Glomerular endothelial cell (primary cell): ENCODE measurements at regions not wholly inside any gene's neighbourhood (a gene's known extent, or its start where the extent isn't known, plus 50 kb on each side); places are given as distances from the start of the nearest gene placed in this dataset.

ENCODE experiments used
- DNase-seq: peaks from one replicate; pipeline ENCODE4 v3.0.0-alpha.2; 2011; ENCODE audit warnings: low read depth, low spot score; ENCODE audit errors: extremely low read depth

DNA sequence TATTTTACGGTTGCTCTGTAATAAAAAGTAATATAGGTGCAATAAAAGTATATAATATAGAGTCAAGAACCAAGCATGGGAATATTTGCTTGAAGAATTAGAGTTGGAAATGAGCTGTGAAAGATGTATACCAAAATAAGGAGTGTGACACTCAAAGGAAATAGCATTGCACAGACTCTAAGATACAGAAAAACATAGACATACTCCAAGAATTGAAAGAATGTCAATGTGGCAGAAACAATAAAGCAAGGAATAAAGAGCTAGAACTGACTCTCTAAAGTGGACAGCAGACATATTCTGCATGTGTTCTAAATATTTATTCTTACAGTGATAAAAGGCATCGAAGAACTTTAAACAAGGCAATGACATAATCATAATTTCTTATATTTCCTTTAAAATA is 561.1 kb upstream of the SETBP1 start:
- no peak for DNase-seq

DNA sequence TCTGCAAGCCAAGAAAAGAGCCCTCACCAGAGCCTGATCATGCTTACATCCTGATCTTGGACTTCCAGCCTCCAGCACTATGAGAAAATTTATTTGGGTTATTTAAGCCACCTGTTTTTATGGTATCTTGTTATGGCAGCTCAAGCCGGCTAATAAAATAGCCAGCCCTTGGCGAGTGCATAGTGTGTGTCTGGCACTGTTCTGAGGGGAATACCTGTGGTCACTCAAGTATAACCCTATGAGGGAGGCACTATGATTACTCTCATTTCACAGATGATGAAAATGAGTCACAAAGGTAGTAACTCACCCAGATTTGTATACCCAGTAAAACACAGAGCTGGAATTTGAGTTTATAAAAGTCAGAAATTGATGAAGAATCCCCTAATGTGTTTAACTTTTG is 556.9 kb upstream of the SETBP1 start:
- DNase-seq = no peak

DNA sequence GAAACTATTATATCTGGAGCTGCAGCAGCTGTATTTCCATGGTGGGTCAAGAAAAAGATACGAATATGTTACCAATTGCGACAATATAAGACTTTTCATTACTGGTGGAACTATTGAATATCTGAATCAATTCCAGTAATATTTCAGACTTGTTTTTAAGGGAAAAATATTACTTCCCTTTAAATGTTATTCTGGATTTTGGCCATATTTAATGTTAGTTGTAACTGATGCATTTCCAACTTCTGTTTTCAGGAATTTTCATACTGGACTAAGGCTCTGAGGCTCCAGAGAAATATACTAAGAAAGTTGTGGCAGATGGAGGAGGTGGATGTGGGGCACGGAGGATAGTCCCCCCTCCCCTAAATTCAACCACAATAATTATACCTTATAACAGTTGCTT is 555.2 kb upstream of the SETBP1 start:
- DNase-seq = no peak

DNA sequence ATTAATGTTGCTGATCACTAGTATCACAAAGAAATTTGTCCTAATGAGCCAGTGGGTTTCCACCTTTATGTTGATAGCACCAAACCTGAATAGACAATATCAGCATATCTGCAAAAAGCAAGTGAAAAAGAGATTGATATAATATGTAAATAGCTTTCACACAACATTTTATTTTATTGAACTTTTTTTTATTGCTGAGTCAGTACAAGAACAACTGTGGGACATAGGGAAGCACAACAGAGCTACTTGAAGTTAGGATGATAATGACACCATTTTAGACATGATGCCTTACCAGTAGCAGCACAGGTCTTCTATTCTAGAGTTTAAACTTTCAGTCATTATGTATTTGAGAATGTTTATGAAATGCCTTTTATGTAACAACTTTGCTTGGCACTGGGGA is 554.1 kb upstream of the SETBP1 start:
- DNase-seq = no peak

DNA sequence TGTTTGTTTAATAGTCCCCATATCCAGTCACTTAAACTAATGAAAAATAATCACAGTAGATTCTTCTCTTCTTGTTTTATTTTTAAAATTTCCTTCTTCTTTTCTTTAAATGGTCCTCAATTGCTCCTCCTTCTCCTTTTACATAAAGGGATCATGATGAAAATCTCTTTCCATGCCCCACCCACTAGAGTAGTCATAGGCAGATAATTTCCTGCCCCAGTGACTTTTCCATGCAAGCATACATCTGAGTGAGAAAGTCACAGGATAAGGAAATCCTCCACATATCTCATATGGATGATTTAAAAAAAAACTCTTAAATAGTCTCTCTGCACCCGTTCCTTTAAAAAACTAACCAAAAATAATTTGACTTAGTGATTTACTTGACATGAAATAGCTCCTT is 552.3 kb upstream of the SETBP1 start:
- peak; percentile 50 for DNase-seq

DNA sequence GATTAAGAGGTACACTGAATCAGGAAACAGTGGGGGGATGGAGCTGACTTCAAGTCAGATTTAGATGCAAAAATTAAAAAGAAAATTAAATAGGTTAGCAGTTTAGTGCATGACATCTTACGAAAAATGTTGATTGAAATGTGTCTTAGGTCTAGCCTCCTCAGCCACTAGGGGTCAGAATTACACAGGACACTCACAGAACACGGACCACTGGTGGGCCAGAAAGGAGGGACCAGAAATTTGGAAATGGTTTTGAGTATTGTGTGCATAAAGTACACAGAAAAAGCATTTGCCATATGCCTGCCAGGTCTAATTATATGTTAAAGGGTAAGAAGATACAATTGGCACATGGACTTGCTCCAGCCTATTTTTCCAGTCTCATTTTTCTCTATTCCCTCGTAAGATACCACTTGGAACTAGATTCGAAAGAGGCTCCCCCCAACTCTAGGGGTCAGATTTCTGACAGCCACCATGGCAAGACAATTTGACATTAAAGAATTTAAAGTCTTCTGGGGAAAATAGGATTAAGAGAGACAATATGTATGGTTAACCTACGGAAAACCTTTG is 550.2 kb upstream of the SETBP1 start:
- peak; percentile 44 for DNase-seq

DNA sequence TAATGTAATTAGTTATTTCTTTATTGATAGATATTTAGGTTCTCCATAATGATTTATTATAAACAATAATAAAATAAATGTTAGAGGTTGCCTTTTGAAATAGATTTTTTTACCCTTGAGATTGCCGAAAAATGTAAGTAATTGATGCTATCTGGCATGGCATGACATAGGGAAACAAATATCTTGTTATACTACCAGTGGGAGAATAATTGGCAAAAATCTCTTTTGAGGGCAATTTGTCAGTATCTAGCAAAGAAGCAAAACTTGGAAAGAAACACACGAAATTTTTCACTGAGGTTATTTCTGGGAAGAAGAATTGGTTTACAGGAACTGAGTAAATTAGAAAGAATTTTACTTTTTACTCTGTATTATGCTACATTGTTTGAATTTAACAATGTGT is 547.2 kb upstream of the SETBP1 start:
- no peak for DNase-seq

DNA sequence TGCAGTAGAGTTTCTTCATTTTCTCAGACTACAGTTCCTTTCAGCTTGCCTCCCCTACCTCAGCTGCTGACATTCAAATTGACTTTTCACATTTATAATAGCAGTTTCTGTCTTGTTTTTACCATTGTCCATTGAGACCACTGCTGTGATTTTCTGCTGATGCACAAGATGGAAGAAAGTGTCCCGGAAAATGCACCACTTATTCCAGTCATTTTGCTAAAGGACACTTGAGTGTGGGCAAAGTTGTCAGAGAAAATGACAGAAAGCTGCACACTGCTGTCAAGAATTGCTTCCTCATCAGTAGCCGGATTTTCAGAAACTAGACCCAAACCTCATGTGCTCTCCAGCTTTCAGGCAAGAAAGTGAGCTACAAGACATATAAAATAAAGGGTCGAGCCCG is 546.2 kb upstream of the SETBP1 start:
- no peak for DNase-seq

DNA sequence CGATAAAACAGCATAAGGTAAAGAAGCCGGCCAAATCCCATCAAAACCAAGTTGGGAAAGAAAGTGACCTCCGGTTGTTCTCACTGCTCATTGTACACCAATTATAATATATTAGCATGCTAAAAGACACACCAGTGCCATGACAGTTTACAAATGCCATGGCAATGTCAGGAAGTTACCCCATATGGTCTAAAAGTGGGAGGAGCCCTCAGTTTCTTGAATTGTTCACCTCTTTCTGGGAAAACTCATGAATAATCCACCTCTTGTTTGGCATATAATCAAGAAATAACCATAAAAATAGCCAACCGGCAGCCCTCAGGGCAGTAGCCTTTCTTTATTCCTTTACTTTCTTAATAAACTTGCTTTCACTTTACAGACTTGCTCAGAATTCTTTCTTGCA is 544.9 kb upstream of the SETBP1 start:
- no peak for DNase-seq

DNA sequence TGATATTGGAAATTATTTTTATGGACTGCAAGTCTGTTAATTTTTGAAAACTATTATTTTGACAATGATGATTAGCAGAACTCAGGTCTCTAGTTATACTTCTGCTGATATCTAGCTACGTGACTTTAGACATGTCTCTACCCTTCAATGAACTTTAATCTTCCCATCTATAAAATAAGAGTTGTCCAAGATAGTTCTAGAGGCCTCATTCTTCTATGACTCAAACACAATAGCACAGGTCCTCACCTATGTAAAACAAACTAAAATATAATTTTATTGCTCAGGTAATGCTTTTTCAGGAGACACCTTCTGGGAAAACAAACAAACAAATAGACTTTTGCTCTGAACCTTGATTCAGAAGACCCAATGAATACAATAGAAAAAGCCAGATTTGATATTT is 544.4 kb upstream of the SETBP1 start:
- no peak for DNase-seq

DNA sequence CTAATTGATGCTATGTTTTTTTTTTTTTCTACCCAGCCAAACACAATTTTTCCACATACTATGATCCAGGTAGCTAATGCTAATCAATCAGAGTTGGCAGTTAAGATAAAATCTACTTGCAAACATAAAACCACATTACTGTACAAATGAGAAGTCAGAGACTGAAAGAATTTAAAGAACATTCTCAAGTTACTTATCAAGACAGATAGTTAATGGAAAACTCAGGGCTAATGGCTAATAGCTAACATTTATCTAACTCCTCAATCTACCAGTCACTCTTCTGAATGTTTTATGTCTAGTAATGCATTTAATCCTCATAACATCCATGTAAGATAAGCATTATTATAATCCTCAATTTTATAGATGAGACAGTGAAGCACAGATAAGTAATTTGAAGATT is 537.6 kb upstream of the SETBP1 start:
- no peak for DNase-seq

DNA sequence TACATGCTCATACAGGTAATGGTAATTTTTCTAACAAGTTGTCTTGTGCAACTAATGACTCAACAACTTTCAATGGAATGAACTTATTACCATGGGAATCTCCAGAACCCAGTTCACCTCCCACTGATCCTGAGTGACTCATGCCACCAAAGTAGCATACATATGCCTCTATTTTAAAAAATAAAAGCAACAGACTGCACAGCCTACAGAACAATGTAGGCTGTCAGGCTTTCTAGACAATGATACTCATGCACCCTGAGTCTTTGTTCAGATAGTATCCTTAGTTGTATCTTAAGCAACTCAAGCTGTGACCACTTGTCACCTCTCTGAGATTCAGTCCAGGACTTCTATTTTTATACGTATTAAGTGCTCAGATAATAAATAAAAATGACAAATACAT is 531.0 kb upstream of the SETBP1 start:
- DNase-seq = no peak

DNA sequence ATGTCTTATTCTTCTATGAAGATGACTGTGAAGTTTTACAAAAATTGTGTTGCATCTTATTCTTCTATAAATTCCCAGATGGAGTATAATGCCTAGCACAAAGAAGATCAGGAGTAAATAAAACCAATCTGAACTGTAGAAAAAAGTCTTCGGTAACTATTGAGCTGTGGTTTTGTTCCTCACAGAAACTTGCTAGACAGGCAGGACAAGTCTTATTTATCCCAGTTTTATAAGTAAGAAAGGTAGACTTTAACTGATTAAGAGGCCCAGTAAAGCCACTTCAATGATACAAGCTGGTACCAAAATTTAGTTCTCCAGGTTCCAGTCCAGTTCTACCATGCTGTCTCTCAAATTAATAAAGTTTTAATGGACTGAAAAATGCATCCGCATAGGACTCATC is 526.7 kb upstream of the SETBP1 start:
- no peak for DNase-seq

DNA sequence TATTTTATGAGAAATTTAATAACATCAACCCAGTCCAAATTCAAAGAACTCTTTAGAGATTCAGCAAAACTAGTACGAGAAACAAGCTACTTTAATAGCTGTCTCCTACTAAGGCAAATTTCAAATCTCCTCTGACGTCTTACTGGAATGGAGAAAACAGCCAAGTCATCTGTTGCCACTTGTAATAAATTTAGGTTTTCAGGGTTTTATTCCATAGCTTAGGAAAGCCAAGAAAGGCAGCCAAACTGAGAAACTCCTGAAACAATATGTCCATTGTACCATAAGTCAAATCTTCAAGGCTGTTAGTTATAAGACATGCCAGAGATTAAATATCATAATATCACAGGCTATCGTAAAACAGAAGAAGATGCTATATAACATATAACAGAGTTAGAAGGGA is 524.6 kb upstream of the SETBP1 start:
- no peak for DNase-seq

DNA sequence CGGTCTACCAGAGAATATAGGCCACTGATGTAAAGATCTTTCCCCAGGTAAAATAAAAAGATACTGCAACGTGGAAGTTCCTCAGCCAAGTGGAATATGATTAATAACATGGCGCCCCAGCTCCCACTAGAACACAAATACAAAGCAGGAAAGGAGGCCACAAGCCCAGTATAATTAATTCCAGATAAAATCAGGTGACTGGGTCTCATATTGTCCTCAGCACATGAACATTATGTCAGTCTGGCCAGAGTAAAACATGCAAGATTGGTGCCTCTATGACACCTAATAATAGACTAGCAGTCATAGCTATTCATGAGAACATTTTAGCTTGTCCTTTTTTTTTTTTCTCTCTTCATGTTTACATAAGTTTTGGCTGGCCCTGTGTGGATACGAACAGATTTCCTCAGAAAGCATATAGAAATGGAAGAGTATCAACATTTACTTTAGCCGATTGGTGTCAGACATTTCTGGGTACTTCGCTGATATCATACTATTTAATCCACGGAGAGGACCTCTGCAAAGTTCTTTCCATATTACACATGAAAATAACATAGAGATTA is 523.8 kb upstream of the SETBP1 start:
- DNase-seq = no peak

DNA sequence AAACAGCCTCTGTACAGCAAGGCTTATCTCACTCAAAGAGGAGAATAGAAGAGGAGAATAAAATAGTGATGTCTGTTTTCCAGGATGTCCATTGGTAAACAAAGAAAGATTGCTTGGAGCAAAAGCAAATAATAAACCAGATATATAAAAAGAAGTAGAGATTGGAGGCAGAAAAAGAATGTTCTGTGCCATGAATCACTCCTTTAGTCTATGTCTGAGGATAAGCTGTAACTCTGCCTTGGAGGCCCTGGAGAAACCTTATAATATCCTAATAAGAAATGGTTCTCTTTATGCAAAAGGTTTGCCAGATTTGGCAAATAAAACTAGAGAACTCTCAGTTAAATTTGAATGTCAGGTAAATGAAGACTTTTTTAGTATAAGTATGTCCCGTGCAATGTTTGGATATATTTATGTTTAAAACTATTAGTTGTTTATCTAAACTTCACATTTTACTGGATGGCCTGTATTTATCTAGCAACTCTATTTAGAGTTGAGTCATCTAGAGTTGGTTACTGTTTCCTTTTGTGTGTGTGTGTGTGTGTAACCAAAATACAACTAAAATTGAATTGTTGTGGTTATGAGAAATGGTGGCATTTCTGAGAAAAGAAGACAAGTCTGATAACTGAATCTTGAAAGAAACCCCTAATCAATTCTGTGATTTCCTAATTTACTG is 510.3 kb upstream of the SETBP1 start:
- no peak for DNase-seq

DNA sequence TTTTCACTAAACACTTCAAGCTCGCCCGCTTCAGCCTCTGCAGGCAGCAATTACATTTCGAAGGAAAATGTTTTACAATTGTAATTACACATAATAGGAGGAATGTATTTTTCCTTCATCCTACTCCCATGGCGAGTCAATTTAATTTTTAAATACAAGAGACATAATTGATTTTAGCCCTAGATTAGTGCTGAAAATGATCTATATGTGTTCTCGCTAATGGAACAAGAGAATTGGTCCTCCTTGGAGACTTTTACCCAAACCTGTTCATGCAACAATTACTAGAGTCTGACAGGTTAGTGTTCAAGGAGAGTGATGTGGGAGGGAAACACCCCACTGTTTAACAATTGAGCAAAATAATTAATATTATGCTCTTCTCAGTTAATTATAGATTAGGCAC is 509.4 kb upstream of the SETBP1 start:
- no peak for DNase-seq

DNA sequence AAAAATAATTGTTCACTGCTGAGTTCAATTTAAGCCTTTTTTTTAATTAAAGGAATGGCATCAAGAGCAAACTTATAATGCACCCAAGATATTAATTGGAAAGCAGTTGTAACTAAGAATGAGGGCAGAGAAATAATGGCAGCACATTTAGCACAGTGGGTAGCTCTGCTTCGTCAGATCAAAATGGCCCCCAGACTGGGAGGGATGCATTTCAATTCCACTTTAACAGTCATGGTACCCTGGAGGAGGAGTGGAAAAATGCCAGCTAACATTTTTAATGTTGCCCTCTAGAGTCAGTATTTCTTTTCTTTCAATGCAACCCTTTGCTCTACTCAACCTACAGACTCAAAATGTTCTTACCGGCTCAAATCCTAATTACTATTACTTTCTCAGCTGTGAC is 504.8 kb upstream of the SETBP1 start:
- DNase-seq = no peak

DNA sequence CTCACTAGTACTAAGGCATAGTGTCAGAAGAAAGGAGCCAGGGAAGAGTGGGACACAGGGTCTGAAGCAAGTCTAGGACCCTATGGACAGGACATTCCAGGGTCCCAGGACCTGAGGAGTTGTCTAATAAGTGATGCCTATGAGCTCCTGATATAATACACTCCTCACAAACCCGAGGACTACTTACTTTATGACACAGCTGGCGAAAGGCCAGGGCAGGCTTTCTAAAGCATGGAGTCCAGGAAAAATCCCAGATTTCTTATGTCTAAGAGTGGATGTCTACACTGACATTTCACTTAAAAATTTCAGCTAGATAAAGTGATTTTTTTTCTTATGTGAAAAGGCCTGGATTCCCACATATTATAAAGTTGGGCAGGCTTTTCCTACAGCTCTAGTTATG is 502.2 kb upstream of the SETBP1 start:
- no peak for DNase-seq

DNA sequence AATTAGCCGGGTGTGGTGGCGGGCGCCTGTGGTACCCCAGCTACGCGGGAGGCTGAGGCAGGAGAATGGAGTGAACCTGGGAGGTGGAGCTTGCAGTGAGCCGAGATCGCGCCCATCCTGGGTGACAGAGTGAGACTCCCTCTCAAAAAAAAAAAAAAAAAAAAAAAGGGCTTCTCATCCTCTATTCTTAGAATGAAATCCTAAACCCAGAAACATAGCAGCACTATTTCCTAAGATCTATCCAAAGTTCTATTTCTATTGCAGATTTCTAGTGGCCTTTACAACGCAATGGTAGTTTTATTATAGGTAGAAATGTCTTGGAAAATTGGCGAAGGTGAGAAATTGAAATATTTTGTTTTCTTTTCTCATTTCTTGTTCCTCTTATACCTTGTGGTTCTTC is 501.0 kb upstream of the SETBP1 start:
- DNase-seq = no peak

DNA sequence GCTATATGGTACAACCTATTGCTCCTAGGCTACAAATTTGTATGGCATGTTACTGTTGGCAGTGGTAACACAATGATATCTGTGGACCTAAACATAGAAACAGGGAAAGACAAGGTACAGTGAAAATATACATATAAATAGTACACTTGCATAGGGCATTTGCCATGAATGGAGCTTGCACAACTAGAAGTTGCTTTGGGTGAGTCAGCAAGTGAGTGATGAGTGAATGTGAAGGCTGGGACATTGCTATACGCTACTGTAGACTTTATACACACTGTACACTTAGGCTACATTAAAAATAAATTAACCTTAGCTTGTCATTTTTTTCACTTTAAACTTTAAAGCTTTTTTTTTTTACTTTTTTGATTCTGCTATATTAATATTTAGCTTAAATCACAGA is 500.0 kb upstream of the SETBP1 start:
- DNase-seq = no peak

DNA sequence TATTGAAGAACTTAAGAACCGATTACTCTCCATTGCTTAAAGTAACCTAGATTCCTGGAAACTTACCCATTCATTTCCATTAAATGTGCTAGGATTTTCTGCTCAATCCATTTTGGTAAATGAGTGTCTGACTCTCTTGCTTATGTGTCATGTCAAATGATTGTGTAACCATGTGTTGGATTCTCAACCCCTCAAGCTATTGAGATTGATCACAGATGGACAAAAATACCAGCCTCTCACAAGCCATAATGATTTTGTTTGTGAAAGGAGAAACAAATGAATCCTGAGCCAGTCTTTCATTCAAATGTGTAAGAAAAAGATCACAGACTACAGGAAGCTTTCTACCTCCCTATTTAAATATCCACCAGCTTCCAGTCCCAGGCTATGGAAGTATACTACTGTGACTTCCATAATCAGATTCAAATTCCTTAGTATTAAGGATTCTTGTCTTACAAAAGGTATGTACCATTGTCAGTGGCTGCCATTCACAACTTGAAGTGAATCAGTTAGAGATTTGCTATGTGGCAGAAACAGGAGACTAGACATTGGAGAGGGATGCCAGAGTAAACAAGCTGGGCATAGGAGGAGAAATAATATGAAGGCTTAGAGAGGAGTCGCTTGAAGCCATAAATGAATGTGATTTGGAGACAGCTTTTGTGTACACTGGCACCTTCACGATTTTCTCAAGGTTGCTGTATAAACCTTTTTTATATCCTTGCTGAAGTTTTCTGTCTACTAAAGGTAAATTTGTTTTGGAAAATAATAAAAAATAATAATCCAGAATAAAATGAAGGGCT is 498.5 kb upstream of the SETBP1 start:
- no peak for DNase-seq
